NCI-H1694 treated with DMSO at 0.1 percent for 48 hours (cell line): ENCODE measurements at regions not wholly inside any gene's neighbourhood (a gene's known extent, or its start where the extent isn't known, plus 50 kb on each side); places are given as distances from the start of the nearest gene placed in this dataset.
"Not testable (repeated sequence)": the region's sequence is repeated elsewhere in the genome, so short reads cannot be mapped to it uniquely, and the experiment has no call there.

Experiments used
- DNase-seq: peaks from one replicate; lab custom pipeline; 2025; lab: John Stamatoyannopoulos, UW

DNA sequence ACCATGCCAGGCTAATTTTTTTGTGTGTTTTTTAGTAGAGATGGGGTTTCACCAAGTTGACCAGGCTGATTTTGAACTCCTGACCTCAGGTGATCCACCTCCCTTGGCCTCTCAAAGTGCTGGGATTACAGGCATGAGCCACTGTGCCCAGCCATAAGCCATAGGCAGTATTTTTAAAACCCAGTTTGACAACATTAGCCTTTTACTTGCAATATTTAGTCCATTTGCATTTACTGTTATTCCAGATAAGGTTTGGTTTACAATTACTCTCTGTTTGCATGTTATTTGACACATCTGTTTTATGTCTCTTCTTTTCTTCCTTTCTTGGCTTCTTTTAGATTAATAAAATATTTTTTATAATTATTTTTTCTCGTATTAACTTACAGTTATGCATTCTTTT is 83.6 kb upstream of the EPHB3 start:
- no peak for DNase-seq

DNA sequence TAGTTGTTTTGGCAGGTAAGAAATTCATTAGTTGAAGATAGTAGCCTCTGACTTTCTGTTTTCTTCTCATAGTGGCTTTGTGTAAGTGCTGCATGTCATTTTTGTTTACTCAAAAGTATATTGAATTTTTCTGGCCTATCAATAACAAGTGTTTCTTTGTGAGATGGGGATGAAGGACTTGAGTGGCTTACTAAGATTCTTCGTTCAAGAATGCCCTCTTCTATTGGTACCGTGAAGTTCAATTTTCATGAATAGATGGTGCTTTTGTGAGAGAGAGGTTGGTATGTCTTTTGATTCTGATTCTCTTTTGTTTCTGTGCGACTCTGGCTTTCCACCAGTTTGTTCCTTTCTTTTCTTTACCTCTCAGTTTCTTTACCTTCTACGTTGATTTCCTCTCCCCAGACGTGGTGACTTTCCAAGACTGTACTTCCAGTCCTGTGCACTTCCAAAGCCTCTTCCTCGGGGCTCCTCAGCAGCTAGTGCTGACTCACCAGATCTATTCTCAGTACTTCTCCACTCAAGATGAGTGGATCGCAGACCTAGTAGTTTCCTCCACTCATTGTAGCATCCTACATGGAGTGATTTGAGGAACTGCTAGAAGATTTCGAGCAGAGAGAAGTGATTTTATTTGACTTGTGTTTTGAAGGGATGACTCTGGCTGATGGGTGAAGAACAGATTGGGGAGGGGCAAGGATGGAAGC is 82.0 kb upstream of the EPHB3 start:
- DNase-seq = no peak

DNA sequence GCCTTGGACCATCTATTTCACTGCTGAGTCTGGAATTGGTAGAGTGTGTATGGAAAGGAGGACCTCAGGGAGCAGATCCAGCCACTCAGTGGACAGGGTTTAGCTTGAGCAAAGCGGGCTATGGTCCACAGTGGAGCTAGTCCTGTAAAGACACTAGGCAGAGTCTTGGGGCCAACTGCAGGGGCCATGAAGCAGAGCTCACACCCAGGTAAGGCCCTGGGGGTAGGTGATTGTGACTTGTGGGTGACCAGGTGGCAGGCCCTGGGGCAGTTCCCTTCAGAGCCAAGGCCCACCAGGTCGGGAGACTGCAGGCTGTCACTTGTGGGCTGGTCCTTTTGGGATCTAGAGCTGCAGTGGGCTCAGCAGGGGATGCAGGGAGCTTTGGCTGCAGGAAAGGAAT is 80.8 kb upstream of the EPHB3 start:
- no peak for DNase-seq

DNA sequence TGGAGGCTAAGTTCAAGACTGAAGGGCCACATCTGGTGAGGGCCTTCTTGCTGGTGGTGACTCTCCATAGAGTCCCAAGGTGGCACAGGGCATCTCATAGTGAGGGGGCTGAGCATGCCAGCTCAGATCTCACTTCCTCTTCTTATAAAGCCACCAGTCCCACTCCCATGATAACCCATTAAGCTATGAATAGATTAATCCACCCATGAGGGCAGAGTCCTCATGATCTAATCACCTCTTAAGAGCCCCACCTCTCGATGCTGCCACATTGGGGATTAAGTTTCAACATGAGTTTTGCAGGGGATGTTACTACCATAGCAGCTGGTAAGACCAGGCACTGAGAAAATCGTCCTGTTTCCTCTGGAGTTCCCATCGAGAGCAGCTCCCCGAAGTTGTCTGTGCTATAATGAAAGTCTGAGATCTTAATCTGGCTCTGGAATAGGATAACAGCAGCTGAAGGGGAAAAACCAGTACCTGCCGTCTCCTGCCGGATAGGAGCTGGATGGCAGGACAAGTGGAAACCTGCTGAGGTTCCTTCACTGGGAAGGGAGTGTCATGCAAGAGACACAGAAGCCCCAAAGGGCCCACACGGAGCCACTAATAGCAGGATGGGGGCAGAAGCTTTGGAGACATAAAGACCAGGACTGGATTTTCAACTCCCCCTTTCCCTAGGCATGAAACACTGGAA is 79.5 kb upstream of the EPHB3 start:
- DNase-seq = no peak

DNA sequence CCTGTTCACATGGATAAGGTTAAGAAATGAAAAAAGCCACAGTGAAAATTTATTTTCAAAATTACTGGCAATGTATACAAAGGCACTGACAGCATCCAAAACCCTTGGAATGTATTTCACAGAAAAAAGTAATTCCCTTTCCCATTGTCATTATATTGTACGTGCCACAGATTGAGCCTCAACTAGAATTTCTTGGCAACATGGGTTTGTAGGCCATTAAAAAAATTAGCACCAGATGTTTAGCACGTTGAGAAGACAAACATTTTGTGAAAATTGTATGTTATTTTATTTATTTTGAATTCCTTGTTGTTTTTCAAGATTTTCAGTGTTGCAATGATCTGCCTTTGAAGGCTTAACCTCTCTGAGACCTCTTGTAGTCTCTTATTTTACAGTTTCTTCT is 76.3 kb upstream of the EPHB3 start:
- DNase-seq = peak; percentile 75

DNA sequence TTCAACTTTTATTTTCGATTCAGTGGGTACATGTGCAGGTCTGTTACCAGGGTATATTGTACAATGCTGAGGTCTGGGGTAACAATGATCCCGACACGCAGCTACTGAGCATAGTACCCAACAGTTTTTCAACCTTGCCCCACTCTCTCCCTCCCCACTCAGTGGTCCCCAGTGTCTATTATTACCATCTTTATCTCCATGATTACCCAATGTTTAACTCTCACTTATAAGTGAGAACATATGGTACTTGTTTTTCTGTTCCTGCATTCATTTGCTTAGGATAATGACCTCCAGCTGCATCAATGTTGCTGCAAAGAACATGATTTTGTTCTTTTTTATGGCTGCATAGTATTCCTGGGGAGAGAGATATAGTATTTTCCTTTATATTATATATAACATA is 75.7 kb upstream of the EPHB3 start:
- DNase-seq = peak; percentile 71

DNA sequence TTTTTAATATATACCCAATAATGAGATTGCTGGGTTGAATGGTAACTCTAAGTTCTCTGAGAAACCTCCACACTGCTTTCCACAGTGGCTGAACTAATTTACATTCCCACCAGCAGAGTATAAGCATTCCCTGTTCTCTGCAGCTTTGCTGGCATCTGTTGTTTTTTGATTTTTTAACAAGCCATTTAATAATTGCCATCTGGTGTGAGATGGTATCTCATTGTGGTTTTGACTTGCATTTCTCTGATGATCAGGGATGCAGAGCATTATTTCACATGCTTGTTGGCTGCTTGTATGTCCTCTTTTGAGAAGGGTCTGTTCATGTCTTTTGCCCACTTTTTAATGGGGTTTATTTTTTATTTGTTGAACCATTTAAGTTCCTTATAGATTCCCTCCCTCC is 75.0 kb upstream of the EPHB3 start:
- peak; percentile 97 for DNase-seq

DNA sequence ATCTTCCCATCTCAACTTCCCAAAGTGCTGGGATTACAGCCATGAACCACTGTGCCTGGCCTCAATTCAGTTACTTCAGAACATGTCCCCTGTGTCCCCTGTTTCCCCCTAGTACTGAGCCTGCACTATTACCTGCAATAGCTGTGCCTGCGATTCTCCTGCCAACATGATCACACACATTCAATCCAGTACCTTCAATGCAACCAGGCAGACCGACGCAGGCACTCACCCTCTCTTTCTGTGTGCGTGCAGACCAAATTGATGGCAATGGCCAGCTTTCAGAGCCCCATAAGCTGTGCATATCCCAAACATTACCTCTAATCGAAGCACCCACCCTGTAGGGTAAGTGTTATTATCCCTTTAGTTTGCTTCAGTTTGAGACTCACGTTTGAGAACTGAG is 73.0 kb upstream of the EPHB3 start:
- no peak for DNase-seq

DNA sequence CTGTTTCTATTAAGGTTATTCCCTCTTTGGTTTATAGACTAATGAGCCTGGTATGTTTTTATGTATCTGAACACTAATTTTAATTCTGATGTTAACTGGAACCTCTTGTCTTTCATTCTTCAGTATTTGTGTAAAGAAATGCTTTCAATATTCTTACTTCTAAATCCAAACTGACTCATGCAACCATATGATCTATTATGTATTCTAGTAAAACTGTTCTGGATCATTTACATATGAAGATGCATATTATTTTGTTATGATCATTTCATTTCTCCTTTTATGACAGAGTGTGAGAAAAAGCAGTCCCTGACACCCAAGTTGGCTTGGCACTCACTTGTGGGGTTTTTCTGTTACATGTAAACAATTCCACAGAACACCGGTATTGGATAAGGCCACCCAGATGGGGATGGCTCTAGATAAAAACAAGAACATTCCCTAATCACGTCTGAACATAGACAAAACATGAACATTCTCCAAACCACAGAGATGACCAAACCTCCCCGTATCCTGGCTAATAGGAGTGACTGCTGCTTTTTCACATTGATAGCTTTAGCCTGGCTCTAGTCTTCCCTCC is 72.2 kb upstream of the EPHB3 start:
- no peak for DNase-seq

DNA sequence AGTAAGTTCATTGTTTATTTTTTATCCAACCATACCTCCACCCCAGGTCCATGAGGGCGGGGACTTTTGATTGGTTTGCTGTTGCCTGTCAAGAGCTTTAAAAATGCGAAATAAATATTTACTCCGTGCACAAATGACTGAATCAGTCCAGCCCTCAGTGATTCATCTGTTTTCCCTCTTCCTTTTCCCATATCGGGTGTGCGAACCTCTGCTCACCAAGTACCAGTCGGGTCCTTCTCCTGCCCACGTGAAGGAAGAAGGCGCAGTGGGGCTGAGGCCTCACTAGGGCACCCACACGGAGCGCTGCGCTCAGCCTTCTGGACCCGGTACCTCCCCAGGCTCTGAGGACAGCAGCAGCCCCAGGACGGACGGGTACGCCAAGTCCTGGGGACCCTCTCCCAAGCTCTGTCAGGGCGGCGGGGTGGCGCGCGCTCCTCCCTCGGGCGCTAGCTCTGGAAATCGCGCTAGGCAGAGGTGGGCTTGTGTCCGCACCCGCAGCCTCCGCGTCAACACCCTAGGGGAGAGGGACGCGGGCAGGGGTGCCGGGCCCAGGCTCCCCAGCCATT is 70.5 kb upstream of the EPHB3 start:
- DNase-seq = no peak

DNA sequence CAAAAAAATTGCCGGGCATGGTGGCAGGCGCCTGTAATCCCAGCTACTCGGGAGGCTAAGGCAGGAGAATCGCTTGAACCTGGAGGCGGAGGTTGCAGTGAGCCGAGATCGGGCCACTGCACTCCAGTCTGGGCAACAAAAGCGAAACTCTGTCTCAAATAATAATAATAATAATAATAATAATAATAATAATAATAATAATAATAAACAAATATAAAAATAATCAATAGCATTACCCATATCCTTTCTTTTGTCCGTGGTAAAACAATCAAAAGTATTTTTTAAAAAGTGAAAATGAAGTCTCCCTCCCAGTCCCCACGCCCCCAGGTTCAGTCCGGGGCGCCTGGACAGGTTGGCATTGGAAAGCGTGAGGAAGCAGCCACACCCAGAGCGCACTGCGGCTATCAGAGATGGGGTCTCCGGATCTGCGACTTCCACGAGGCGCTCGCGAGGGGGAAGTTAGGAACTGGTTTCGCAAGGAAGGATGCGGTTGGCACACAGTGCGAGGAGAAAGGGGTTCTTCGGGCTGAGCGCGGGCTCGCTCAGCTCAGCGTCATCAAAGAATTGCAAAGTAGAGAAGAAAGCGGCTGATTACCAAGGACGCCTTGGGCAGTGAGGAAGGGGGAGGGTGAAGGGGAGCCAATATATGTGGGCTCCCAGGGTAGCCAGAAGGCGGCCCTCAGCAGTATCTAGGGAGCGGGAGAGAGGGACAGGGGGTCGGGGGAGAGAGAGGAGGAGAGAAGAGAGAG is 69.5 kb upstream of the EPHB3 start:
- no peak for DNase-seq

DNA sequence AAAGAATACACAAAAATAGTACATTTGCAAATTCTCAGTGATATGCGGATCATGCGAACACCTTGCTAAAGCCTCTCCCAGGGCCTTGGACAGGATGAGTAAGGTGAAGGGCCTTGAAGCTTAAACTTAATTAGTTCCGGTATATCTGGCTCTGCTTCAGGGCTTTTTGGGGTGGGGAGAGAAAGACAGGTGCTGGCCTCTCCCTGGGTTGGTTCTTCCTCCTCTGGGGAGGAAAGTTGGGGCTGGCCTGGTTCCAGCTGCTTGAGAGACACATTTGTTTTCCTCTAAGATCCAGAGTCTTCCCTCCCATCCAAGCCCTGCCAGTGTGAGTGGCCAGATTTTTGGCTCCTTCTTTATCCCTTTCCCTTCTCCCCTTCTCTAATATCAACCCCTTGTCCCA is 64.7 kb upstream of the EPHB3 start:
- DNase-seq = no peak

DNA sequence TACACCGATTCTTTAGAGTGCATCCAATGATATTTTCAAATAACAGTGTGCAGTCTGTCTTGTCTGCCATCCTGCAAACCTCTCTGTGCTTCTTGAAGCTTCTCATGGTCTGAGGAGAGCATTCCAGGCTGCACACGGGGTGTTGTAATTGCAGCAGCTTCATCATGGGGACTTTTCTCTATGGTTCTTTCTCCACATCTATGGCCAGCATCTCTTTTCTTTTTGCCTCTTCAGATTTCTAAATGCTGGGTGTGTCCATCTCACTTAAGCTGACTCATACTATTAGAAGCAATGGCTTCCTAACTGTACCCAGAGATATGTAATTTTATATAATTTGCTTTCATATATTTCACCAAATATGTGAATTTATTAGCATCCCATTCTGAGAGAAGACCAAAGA is 63.8 kb upstream of the EPHB3 start:
- no peak for DNase-seq

DNA sequence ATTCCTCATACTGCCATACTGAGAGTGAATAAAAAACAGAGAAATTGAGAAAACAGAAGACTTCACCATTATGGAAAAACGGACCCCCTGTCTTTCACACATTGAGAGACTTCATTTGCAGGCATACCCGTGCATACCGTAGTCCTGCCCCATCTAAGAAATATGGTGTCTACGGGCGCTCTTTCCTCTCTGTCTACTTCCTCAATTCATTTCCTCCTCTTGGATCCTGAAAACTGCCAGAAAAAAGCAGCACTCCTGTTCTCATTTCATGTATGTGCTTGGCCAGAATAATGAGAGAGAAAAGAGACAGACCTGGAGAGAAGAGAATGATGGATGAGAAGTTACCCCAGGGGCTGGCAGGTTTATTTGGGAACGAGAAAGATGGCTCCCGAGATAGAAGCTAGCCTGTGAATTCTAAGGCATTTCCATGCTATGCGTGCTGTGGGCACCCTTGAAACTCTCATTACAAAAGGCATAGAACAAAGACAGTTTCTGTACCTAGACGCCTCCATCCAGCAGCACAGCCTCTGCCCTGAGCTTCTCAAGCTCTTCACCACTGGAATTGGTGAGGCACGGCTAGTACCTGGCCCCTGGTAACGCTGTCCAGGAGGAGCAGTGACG is 62.5 kb upstream of the EPHB3 start:
- no peak for DNase-seq

DNA sequence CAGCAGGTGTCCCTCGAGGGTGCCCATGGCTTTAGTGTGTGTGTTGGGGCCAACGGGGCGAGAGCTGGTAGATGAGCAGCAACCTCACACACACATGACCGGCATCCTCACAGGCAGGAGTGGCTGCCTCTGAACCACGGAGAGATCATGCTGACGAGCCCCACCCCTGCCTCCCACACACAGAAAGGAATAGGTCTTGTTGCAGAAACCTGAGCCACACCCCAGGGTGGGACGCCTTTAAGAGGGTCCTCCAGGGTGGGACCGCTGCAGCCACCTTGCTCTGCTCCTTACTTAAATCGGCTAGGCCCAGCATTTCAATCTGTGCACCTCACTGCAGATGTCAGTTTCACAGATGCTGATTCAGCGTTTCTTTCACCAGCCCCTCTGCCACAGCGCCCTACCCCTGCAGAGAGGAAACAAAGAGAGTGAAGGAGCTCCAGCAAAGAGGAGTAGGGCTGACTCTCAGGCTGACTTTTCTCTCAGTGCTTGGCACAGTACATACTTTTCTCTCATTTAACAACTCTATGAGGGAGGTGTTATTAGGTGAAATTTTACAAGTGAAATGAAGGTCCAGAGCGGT is 61.2 kb upstream of the EPHB3 start:
- DNase-seq = no peak

DNA sequence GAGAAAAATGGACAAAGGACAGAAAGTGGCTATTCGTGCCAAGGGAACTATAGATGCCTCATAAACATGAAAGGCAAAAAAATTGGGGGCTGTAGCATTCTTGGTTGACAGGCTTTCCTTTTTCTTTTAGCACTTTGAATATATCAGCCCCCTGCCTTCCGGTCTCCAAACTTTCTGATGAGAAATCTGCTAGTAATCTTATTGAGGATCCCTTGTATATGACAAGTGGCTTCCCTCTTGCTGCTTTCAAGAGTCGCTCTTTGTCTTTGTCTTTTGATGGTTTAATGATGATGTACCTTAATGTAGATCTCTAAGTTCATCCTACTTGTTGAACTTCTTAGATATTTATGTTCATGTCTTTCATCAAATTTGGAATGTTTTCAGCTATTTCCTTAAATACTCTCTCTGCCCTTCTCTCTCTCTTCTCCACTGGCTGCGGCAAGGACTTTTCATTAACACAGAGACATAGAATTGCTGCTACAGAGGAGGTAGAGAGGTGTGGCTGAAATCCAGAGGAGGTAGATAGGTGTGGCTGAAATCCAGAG is 59.4 kb upstream of the EPHB3 start:
- no peak for DNase-seq

DNA sequence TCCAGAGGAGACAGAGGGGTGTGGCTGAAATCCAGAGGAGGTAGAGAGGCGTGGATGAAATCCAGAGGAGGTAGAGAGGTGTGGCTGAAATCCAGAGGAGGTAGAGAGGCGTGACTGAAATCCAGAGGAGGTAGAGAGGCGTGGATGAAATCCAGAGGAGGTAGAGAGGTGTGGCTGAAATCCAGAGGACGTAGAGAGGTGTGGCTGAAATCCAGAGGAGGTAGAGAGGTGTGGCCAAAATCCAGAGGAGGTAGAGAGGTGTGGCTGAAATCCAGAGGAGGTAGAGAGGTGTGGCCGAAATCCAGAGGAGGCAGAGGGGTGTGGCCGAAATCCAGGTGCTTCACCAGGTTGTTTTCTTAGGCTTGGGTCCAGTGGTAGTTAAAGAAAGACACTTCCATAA is 58.7 kb upstream of the EPHB3 start:
- not testable (repeated sequence) for DNase-seq

DNA sequence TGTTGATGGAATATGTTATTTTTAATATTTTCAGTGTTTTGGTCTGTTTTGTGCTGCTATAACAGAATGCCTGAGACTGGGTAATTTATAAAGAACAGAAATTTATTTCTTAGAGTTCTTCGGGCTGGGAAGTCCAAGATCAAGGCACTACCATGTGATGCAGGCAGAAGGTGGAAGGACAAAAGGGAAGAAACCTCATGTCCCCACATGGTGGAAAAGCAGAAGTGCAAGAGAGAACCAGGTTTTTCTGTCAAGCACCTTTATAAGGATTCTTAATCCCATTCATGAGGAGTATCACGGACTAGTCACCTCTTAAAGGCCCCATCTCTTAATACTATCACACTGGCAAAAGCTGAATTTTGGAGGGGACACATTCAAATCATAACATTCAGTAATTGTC is 57.9 kb upstream of the EPHB3 start:
- DNase-seq = no peak

DNA sequence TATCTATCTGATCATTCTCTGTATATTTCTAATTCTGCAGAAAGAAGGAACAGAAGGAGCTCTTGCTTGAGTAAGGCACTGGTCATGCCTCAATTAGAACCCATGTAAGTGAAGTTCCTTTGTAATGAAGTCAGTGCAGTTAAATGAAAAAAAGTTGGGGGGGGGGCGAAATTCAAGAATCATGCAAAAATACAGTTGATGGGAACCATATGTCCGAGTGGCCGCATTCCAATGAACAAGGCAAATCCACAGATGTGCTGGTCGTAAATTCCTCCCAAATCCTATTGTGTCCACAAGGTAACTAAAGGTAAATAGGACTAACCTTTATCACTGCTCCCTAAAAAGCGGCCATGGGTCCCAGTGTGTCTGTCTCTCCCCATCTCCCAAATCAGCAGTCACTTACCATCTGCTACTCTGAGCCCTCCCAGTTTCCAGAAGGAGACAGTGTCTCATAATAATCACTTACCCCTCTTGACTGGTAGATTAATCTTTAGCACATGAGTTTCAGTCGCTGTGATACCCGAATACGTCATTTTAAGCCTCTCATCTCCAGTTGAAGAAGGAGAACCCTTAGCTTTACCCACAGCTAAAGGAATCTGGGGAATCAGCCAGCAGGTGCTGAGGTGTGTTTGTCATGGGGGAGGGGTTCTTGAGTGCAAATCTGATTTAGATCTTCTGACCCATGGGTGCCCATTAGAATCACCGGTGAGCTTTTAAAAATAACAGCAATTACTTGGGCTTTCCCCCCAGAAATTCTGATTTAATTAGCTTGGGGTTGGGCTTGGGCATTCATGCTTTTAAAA is 56.3 kb upstream of the EPHB3 start:
- peak; percentile 20 for DNase-seq

DNA sequence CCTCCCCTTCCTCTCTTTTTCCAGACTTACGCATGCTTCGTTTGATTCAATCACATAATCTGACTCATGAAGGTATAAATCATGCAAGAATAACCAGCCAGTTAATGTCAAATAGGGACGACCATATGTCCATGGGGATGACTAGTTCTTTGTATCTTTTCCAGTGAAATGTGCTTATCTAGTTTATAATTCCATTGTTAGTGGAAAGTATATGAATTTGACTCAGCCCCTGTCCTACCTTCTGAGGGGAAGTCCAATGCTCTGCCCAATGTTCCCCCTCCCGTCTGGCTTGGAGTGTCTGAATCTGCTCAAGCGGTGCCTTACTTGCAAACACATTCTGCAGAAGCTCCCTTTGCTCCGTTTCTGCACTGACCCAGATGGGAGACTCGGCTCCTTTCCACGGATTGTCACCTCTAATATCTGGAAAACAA is 55.0 kb upstream of the EPHB3 start:
- peak; percentile 85 for DNase-seq

DNA sequence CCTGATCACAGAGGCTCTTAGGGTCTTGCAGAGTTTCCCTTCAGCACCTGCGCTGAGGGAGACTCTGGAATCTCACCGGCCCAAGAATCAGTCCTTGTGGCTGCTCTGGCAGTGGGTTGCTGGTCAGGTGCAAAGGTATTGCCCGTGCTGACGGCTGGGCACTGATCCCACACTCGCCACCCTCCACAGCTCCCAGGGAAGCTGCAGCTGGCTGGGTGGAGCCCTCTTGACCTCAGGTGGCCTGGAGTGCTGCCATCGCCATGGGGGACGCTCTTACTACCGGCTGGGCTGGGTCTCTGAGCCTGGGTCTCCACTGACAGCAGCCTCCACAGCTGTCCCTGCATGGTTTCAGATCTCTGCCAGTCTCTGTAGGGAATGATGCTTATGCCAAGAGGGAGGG is 52.6 kb upstream of the EPHB3 start:
- no peak for DNase-seq
